GM13977 (cell line): ENCODE measurements at regions not wholly inside any gene's neighbourhood (a gene's known extent, or its start where the extent isn't known, plus 50 kb on each side); places are given as distances from the start of the nearest gene placed in this dataset.
"Not testable (repeated sequence)": the region's sequence is repeated elsewhere in the genome, so short reads cannot be mapped to it uniquely, and the experiment has no call there.

Source experiments
- DNase-seq: peaks from one replicate; pipeline ENCODE4 v3.0.0; 2012; ENCODE audit warnings: low spot score
- in situ Hi-C: fragments of 300-500 bp; cut with MboI; formaldehyde crosslinking; loops from one replicate; pipeline ENCODE4 v1.12.0; 2022; ENCODE audit warnings: low sequenced_read_pairs, low pct_unique_long_range_greater_than_20kb, mixed read lengths, inconsistent platforms; ENCODE audit not compliant: unreplicated experiment
- TF ChIP-seq, protein P1 (sequence below): IDR thresholded peaks from 2 replicates; pipeline ENCODE4 v1.5.1; 2012; ENCODE audit warnings: mild to moderate bottlenecking, control low read depth; ENCODE audit not compliant: insufficient read depth; ENCODE audit errors: extremely low read depth, missing control alignments

DNA sequence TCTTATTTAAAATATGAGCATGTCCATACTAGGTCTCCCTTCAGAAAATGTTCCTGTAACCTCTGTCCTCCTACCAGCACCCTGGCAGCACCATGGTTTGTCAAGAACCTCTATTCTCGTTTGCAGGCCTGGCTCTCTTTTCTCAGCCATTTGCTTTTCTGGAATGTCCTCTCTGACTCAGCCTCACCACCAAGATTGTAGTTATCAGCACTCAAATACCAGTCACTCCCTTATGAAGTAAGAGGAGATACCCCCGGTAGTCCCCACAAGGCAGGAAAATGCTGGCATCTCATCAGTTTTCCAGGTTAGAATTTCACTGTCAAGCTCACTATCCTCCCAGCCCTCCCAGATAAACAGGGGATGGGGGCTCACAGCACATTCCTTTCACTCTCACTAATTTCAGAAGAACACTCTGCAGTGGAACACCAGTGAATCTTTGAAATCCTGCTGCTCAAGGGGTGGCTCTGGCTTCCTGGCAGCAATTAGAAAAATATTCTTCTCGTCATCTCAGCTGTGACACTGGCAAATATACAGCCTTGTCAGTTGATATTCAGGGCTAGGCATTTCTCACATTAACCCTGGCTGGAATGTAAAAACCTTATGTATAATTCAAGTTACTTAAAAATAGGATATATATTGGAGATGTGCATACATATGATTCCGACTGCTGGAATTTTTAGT is 129.2 kb downstream of the TBX18 start:
- in situ Hi-C loops = no loop called here
- TF ChIP-seq, protein P1, sequence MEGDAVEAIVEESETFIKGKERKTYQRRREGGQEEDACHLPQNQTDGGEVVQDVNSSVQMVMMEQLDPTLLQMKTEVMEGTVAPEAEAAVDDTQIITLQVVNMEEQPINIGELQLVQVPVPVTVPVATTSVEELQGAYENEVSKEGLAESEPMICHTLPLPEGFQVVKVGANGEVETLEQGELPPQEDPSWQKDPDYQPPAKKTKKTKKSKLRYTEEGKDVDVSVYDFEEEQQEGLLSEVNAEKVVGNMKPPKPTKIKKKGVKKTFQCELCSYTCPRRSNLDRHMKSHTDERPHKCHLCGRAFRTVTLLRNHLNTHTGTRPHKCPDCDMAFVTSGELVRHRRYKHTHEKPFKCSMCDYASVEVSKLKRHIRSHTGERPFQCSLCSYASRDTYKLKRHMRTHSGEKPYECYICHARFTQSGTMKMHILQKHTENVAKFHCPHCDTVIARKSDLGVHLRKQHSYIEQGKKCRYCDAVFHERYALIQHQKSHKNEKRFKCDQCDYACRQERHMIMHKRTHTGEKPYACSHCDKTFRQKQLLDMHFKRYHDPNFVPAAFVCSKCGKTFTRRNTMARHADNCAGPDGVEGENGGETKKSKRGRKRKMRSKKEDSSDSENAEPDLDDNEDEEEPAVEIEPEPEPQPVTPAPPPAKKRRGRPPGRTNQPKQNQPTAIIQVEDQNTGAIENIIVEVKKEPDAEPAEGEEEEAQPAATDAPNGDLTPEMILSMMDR = no peak
- DNase-seq = no peak

DNA sequence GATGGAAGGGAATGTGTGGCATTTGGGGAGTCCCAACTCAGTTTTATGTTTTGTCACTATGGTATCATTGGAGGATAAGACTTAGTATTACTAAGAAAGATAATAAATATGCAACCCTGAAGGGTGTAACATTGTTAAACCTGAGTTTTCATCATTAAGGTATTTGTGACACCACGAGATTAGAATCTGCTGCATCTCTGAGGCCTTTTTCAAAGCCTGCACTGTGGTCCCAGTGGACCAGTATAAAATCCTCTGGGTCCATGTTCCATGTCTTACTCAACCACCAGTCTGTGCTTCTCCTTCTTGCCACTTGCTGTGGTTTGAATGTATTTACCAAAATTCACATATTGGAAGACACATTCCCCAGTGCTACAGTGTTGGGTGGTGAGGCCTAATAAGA is 130.6 kb downstream of the TBX18 start:
- no peak for DNase-seq
- TF ChIP-seq, protein P1 = no peak
- in situ Hi-C loops = no loop called here

DNA sequence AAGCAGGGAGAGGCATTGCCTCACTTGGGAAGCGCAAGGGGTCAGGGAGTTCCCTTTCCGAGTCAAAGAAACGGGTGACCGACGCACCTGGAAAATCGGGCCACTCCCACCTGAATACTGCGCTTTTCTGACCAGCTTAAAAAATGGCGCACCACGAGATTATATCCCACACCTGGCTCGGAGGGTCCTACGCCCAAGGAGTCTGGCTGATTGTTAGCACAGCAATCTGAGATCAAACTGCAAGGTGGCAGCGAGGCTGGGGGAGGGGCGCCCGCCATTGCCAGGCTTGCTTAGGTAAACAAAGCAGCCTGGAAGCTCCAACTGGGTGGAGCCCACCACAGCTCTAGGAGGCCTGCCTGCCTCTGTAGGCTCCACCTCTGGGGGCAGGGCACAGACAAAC is 137.9 kb downstream of the TBX18 start:
- in situ Hi-C loops, DNase-seq: not testable (repeated sequence)

DNA sequence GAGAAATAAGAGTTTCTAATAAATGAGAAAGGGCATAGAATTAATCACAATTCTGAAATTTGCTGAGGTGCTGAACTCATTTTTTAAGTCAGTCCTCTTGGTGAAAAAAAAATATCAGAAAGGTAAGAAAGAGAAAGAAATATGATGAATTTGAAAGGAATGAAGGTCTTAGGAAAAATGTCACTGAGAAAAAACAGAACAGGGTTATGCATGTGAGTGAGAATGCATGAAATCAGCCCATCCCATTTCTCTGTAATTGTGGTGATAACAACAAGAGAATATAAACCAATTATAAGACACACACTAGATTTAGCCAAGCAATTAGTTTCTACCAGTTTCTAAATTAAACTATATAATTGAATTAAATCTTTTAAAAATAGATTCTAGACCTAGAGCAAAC is 138.9 kb downstream of the TBX18 start:
- DNase-seq = no peak
- TF ChIP-seq, protein P1 = no peak
- in situ Hi-C loops = no loop called here

DNA sequence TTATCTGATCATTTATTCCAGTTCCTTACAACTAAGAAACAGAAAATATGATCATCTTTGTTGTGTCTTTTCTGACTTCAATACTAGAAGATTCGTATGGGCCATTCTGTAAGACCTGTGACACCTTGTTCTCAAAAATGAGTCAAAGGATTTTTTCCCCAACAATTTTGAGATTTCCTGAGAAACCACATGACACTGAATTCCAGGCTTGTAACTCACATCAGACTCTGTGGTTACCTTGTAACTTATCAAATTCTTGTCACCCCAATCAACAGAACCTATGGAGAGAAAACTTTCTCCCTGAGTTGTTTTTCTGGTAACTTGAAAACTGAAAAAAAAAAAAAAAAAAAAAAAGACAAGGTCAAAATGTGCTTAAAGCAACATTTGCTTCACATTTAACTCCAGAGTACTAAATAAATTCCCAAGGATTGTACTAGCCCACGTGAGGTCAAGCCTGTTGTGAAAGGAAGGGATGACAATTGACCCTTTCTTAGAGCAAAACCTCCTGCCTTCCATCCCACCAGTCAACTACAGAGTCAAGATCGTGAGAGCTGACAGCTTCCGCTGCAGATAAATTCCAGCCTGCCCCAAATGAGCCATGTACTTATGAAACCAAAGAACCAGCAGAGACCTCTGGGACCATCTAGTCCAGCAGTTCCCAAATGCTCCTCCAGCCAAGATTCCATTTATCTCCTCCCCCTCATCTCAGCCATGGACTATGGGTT is 140.3 kb downstream of the TBX18 start:
- in situ Hi-C loops = no loop called here
- no peak for DNase-seq
- TF ChIP-seq, protein P1 = no peak

DNA sequence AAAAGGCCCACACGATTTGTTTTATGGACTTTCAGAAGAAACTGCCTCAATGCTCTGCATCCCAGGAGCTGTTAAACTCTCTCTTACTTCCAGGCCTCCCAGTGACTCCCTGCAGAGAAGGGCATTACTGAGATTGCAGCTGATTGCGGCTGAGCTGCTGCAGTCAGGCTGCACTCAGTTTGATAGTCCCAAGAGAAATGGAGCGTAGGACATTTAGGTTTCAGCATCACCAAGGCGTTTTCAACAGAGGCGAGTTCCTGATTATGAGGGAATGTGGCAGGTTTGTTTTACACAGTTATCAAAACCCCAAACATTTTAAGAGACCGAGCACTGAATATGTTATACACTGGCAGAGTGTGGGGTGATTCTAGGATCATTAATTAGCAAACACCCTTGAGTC is 145.6 kb downstream of the TBX18 start:
- TF ChIP-seq, protein P1 = no peak
- DNase-seq = no peak
- in situ Hi-C loops = no loop called here

DNA sequence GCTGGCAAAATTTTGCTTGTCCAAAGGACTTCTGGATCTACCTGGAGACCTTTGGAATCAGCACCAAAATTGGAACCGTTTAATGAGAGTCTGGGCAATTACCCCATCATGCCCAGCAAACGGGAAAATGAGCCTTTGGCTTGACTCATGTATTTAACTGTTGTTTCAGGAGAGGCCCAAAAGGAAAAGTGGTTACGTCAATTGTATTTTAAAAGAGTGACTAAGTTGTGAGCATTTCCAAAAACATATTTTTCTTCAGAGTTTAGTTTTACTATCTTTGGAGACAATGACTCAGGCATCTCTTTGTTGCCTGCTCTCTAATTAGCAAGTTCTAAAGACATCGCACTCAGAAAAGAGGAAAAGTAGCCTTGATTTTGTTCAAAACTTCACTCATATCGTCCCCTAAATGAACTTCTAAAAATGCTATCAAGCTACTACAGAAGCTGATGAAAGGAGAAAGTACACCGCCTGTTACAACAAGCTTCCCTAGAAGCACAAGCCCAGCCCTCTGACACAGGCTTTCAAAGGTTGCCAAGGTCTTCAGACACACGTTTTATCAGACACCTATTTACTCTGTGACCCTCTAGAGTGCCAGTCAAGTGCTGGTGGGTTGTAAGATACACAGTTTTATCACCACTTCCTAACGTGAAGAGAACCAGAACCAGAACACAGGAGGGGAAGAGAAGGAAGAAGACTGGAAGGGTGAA is 146.2 kb downstream of the TBX18 start:
- in situ Hi-C loops = no loop called here
- TF ChIP-seq, protein P1 = no peak
- DNase-seq = no peak
